ENCODE measurements at regions not wholly inside any gene's neighbourhood (a gene's known extent, or its start where the extent isn't known, plus 50 kb on each side); places are given as distances from the start of the nearest gene placed in this dataset.

DNA sequence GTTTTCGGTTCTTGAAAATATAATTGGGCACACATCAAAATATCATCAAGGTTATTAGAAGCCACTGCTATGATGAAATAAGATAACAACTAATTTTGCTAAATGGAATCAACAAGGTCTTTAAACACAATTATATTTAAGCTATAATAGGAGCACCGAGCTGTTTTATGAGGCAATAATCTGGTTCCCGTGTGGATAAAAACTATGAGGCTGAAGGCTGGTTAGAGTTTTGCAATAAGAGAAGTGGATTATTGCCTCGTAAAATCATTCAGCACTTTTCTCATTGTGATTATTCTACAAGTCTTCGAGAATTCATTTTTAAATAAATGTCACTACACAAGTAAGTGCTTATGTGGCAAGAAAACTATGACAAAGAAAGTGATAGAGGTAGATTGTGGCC is 975.7 kb upstream of the ADGRL2 start:
- TF ChIP-seq, protein P1, sequence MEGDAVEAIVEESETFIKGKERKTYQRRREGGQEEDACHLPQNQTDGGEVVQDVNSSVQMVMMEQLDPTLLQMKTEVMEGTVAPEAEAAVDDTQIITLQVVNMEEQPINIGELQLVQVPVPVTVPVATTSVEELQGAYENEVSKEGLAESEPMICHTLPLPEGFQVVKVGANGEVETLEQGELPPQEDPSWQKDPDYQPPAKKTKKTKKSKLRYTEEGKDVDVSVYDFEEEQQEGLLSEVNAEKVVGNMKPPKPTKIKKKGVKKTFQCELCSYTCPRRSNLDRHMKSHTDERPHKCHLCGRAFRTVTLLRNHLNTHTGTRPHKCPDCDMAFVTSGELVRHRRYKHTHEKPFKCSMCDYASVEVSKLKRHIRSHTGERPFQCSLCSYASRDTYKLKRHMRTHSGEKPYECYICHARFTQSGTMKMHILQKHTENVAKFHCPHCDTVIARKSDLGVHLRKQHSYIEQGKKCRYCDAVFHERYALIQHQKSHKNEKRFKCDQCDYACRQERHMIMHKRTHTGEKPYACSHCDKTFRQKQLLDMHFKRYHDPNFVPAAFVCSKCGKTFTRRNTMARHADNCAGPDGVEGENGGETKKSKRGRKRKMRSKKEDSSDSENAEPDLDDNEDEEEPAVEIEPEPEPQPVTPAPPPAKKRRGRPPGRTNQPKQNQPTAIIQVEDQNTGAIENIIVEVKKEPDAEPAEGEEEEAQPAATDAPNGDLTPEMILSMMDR (IDR thresholded peaks at IDR 0.05), result no peak
- TF ChIP-seq SIN3A (IDR thresholded peaks at IDR 0.05; ENCODE audit: borderline replicate concordance, insufficient read depth, low read depth, low read length), result no peak

All from Panc1 (cell line).